Effector memory CD8-positive, alpha-beta T cell (primary cell): ENCODE measurements at regions not wholly inside any gene's neighbourhood (a gene's known extent, or its start where the extent isn't known, plus 50 kb on each side); places are given as distances from the start of the nearest gene placed in this dataset.

Experiments used
- ATAC-seq: fragments of 150-1000 bp; cut with Tn5 transposase; replicated peaks from 2 replicates; pipeline ENCODE4 v1.10.0; 2021; ENCODE audit warnings: mild to moderate bottlenecking, moderate library complexity
- DNase-seq, 3 experiments: peaks; one replicate each; pipeline ENCODE4 v3.0.0; 2021
- H3K27ac Mint-ChIP-seq, 2 donors: one replicate each; pipeline ENCODE4 v1.8.0; 2022; ENCODE audit warnings: mild to moderate bottlenecking in 2 of 2, mixed read lengths in 2 of 2, moderate library complexity in 2 of 2
- H3K27me3 Mint-ChIP-seq, 2 donors: one replicate each; pipeline ENCODE4 v1.8.0; 2022; ENCODE audit warnings: mixed read lengths in 2 of 2
- H3K36me3 Mint-ChIP-seq: one replicate; pipeline ENCODE4 v1.8.0; 2022; ENCODE audit warnings: mild to moderate bottlenecking, moderate library complexity, mixed read lengths; ENCODE audit not compliant: insufficient read depth
- H3K4me1 Mint-ChIP-seq, 2 donors: one replicate each; pipeline ENCODE4 v1.8.0; 2022; ENCODE audit warnings: low read depth in 2 of 2, mixed read lengths in 2 of 2
- H3K4me3 Mint-ChIP-seq, 2 donors: one replicate each; pipeline ENCODE4 v1.8.0; 2022; ENCODE audit warnings: mild to moderate bottlenecking in 2 of 2, mixed read lengths in 2 of 2, moderate library complexity in 2 of 2
- H3K9me3 Mint-ChIP-seq, 2 donors: one replicate each; pipeline ENCODE4 v1.8.0; 2022; ENCODE audit warnings: mixed read lengths in 2 of 2

DNA sequence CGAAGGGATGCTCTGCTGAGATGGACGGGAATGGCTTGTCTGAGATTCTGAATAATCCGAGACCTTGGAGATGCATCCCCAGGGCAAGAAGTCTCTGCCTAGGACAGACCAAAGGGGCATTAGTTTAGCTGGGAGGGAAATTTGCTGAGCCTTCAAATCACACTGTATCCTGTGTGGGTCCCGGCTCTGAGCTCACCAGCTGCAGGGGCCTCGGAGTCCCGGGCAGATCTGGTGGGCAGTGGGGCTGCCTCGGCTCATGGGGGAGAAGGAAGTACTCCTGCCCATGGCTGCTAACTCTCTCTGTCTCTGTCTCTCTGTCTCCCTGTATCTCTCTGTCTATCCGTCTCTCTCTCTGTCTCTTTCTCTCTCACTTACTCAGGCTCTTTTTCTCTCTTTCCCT lies 522.4 kb downstream of the TBC1D22A start:
- Mint-ChIP-seq H3K4me3 (no peak overlapping the region), H3K27ac (no peak overlapping the region), H3K36me3 (peaks cover 2% of the 10 kb centered on the region), H3K9me3 (no peaks in the 10 kb centered on the region), H3K27me3 (peaks cover 40 to 79% of the 10 kb centered on the region in 2 donors), H3K4me1 (no peaks in the 10 kb centered on the region)
- no peak for DNase-seq
- ATAC-seq: no peak

GRCh38 chr22:47284360-47284759 lies 521.9 kb downstream of the TBC1D22A start:
- DNase-seq (no peak), ATAC-seq (no peak)
- H3K27ac Mint-ChIP-seq: no peak overlapping the region
- no peaks in the 10 kb centered on the region for H3K9me3 Mint-ChIP-seq
- no peaks in the 10 kb centered on the region for H3K4me1 Mint-ChIP-seq
- H3K36me3 Mint-ChIP-seq: peaks cover 2% of the 10 kb centered on the region
- H3K27me3 Mint-ChIP-seq: peaks cover 40 to 74% of the 10 kb centered on the region in 2 donors
- no peak overlapping the region for H3K4me3 Mint-ChIP-seq

- H3K36me3 Mint-ChIP-seq: peaks cover 2% of the 10 kb centered on the region
- H3K4me3 Mint-ChIP-seq: no peak overlapping the region
- no peak overlapping the region for H3K27ac Mint-ChIP-seq
- H3K27me3 Mint-ChIP-seq: peaks cover 37 to 74% of the 10 kb centered on the region in 2 donors
- H3K4me1 Mint-ChIP-seq: no peaks in the 10 kb centered on the region
- no peak for ATAC-seq
- DNase-seq: no peak
- H3K9me3 Mint-ChIP-seq: no peaks in the 10 kb centered on the region
Observed at GRCh38 chr22:47283616-47284270, 521.3 kb downstream of the TBC1D22A start.

- no peak for ATAC-seq
- H3K27ac Mint-ChIP-seq: no peak overlapping the region
- peaks cover 28 to 74% of the 10 kb centered on the region in 2 donors for H3K27me3 Mint-ChIP-seq
- peaks cover 2% of the 10 kb centered on the region for H3K36me3 Mint-ChIP-seq
- H3K4me3 Mint-ChIP-seq: no peak overlapping the region
- H3K9me3 Mint-ChIP-seq: no peaks in the 10 kb centered on the region
- DNase-seq: no peak
- no peaks in the 10 kb centered on the region for H3K4me1 Mint-ChIP-seq
Observed at GRCh38 chr22:47282851-47283250, 520.4 kb downstream of the TBC1D22A start.

GRCh38 chr22:47282366-47282765 lies 519.9 kb downstream of the TBC1D22A start:
- H3K4me1 Mint-ChIP-seq: no peaks in the 10 kb centered on the region
- peaks cover 29 to 74% of the 10 kb centered on the region in 2 donors for H3K27me3 Mint-ChIP-seq
- no peak for DNase-seq
- no peak for ATAC-seq
- no peaks in the 10 kb centered on the region for H3K9me3 Mint-ChIP-seq
- H3K27ac Mint-ChIP-seq: no peak overlapping the region
- H3K36me3 Mint-ChIP-seq: peaks cover 2% of the 10 kb centered on the region
- H3K4me3 Mint-ChIP-seq: no peak overlapping the region

DNA sequence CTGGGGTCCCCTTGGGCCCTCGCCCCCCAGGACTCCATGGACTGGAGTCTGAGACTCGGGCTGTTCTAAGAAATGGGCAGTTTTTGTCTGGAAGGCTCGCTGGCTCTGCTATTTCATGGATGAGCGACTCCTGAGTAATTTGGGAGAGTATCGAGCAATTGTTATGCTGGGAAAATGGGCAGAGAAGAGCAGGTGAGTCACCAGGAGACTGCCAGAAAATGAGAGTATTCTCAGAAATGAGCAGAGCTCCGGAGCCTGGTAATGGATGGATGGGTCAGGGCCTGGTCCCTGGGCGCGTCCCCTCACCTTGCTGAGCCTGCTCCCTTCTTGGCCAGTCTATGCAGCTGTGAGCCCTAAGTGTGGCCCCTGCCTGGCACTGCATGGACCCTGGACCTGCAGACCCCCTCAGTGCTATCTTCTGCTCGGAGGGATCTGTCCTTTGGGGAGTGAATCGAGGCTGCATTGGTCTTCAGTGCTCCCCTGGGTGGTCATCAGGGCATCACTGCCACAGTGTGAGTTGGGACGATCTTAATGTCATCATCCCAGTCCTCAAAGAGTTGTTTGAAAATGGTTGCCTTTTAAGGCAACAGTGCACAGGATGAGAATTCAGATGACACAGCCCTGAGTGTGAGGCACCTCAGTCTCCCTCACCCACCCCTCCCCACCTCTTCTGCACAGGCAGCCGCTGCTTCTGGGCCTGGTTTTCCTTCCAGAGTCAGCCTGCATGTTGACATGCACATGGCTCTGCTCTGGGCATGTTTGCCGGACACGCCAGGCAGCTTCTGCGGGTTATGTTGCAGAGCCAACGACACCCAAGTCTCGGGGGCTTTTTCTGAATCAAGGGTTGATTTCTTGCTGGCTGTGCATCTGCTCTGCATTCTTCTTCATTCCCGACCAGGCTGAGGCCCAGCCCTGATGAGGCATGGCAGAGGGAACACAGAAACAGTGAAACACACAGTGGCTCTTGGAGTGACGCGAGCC lies 519.0 kb downstream of the TBC1D22A start:
- no peak overlapping the region for H3K4me3 Mint-ChIP-seq
- H3K4me1 Mint-ChIP-seq: no peaks in the 10 kb centered on the region
- no peak for DNase-seq
- H3K27me3 Mint-ChIP-seq: peaks cover 35 to 75% of the 10 kb centered on the region in 2 donors
- no peak overlapping the region for H3K27ac Mint-ChIP-seq
- no peak for ATAC-seq
- no peaks in the 10 kb centered on the region for H3K9me3 Mint-ChIP-seq
- H3K36me3 Mint-ChIP-seq: peaks cover 2% of the 10 kb centered on the region

GRCh38 chr22:47280301-47280700 lies 517.9 kb downstream of the TBC1D22A start:
- ATAC-seq: no peak

DNA sequence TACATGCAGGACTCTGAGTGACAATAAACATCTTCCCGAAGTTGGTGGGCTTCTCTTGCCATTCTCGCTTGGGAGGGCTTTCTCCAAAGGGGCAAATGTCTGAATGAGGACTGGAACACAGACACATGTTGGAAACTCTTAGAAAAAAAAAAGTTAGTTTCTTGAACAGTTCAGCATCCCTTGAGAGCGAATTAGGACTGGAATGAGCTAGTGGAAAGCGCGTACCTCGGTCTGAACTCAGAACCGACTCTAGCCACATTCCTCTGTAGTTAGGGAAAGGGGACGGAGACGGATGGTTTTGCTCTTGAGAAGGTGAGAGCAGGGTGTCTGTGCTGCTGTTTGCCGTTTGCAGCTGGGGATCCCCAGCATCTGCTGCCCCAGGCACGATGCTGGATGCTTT lies 517.3 kb downstream of the TBC1D22A start:
- H3K4me1 Mint-ChIP-seq: no peaks in the 10 kb centered on the region

More at GRCh38 chr22:47280301-47280700, 517.9 kb downstream of the TBC1D22A start:
- Mint-ChIP-seq H3K36me3 (peaks cover 2% of the 10 kb centered on the region), H3K4me1 (no peaks in the 10 kb centered on the region), H3K9me3 (no peaks in the 10 kb centered on the region), H3K27me3 (peaks cover 34 to 75% of the 10 kb centered on the region in 2 donors), H3K27ac (no peak overlapping the region), H3K4me3 (no peak overlapping the region)
- no peak for DNase-seq

GRCh38 chr22:47279337-47279736 lies 516.9 kb downstream of the TBC1D22A start:
- Mint-ChIP-seq H3K27me3 (peaks cover 43 to 85% of the 10 kb centered on the region in 2 donors), H3K4me3 (no peak overlapping the region), H3K9me3 (no peaks in the 10 kb centered on the region), H3K27ac (no peak overlapping the region), H3K4me1 (no peaks in the 10 kb centered on the region), H3K36me3 (peaks cover 2% of the 10 kb centered on the region)
- DNase-seq (no peak), ATAC-seq (no peak)

More for the DNA sequence above, 517.3 kb downstream of the TBC1D22A start:
- no peak overlapping the region for H3K4me3 Mint-ChIP-seq
- peaks cover 39 to 81% of the 10 kb centered on the region in 2 donors for H3K27me3 Mint-ChIP-seq
- DNase-seq (no peak), ATAC-seq (no peak)
- H3K27ac Mint-ChIP-seq: no peak overlapping the region
- no peaks in the 10 kb centered on the region for H3K9me3 Mint-ChIP-seq
- peaks cover 2% of the 10 kb centered on the region for H3K36me3 Mint-ChIP-seq

DNA sequence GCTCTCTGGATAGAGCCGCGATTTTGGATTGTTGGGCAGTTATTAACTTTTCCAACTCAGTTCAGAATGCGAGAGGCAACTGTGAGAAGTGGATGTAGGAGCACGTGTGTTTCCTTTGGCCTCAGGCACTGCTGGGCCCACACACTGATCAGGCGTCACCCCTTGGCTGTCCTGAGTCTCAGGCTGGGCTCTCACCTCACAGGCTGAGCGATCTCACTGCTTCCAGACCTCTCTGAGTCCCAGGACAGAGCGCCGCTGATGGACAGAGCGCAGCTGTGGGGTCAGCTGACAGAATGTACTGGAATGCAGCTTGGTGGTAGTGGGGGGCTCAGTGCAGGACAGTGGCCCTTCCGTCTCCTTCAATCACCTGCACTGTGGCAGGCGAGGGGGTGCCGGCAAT lies 516.2 kb downstream of the TBC1D22A start:
- ATAC-seq (no peak), DNase-seq (no peak)
- Mint-ChIP-seq H3K36me3 (peaks cover 2% of the 10 kb centered on the region), H3K4me3 (no peak overlapping the region), H3K4me1 (no peaks in the 10 kb centered on the region), H3K27me3 (peaks cover 40 to 84% of the 10 kb centered on the region in 2 donors), H3K9me3 (no peaks in the 10 kb centered on the region), H3K27ac (no peak overlapping the region)

DNA sequence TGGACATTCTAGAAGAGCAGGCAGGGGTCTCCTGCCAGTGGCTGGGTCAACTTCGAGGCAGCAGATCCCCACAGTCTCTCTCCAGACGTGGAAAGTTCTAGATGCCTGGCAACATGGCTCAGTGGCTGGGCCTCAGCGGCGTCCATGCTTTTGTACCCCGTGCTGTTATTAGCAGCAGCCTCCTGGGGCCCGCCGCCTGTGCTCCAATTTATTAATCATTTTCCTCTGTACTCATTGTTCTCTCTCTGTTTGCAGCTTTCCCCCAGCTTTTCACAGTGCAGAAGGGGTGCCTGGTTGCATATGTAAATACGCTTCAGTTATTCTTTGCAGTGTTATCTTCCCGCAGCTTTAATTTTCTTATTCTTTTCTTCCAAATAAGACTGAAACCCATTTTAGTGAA lies 515.1 kb downstream of the TBC1D22A start:
- Mint-ChIP-seq H3K36me3 (peaks cover 2% of the 10 kb centered on the region), H3K4me3 (no peak overlapping the region), H3K27me3 (peaks cover 34 to 74% of the 10 kb centered on the region in 2 donors)

DNA sequence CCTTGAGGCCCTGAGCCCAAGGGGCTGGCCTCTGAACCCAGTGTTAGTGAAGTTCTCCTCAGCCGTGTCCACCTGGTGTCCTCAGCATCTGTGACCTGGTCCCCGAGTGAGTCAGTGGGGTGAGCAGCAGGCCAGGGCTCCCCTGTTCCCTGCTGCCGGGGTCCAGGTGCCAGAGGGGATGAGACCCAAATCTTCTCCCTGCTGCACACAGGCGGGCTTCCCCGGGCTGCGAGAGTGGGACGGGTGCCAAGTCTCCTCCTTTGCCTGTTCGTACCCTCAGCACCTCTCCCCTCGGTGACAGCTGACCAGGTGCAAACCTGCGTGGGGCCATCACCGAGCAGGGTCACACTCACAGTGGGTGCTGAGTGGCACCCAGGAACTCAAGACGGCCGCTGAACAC lies 514.5 kb downstream of the TBC1D22A start:
- peaks cover 32 to 69% of the 10 kb centered on the region in 2 donors for H3K27me3 Mint-ChIP-seq
- H3K36me3 Mint-ChIP-seq: peaks cover 2% of the 10 kb centered on the region
- no peak overlapping the region for H3K4me3 Mint-ChIP-seq
- no peak for ATAC-seq
- H3K27ac Mint-ChIP-seq: no peak overlapping the region
- no peaks in the 10 kb centered on the region for H3K4me1 Mint-ChIP-seq
- H3K9me3 Mint-ChIP-seq: no peaks in the 10 kb centered on the region
- no peak for DNase-seq

More for the DNA sequence above, 515.1 kb downstream of the TBC1D22A start:
- ATAC-seq: no peak
- Mint-ChIP-seq H3K27ac (no peak overlapping the region), H3K4me1 (no peaks in the 10 kb centered on the region), H3K9me3 (no peaks in the 10 kb centered on the region)
- DNase-seq: no peak

GRCh38 chr22:47276450-47276820 lies 514.0 kb downstream of the TBC1D22A start:
- Mint-ChIP-seq H3K9me3 (no peaks in the 10 kb centered on the region), H3K27ac (no peak overlapping the region), H3K27me3 (peaks cover 29 to 63% of the 10 kb centered on the region in 2 donors), H3K36me3 (peaks cover 2% of the 10 kb centered on the region), H3K4me1 (no peaks in the 10 kb centered on the region), H3K4me3 (no peak overlapping the region)
- no peak for DNase-seq
- ATAC-seq: no peak
